Panc1 (cell line): ENCODE measurements at regions not wholly inside any gene's neighbourhood (a gene's known extent, or its start where the extent isn't known, plus 50 kb on each side); places are given as distances from the start of the nearest gene placed in this dataset.

Experiments
- ATAC-seq: fragments of 200-7000 bp; cut with Tn5 transposase; 2 replicates; pipeline ENCODE4 v1.9.1; 2020; ENCODE audit warnings: mild to moderate bottlenecking, moderate library complexity
- BruUV-seq: library from RNA; stranded (reverse); fragments of 400-500 nt; replicated peaks from 2 replicates; lab custom pipeline; 2021; lab: Mats Ljungman, UMichigan
- CTCF ChIA-PET: fragments of 300-600 bp; sonication (Branson Sonifier 250); formaldehyde crosslinking; loops from one replicate; lab custom pipeline; 2022; ENCODE audit warnings: antibody characterized with exemption; lab: Charles Lee
- POLR2A ChIA-PET: fragments of 300-600 bp; sonication (Branson Sonifier 250); formaldehyde crosslinking; loops from one replicate; lab custom pipeline; 2022; ENCODE audit warnings: antibody characterized with exemption; lab: Charles Lee
- DNase-seq: peaks from one replicate; pipeline ENCODE4 v3.0.0-alpha.2; 2010; ENCODE audit warnings: low read depth, low spot score
- H3K27ac ChIP-seq: 2 replicates; pipeline ENCODE4 v1.5.1; 2011; ENCODE audit warnings: mild to moderate bottlenecking, low read length, inconsistent platforms
- H3K27me3 ChIP-seq: fragments of 200-500 bp; sonication (Bioruptor generic); 2 replicates; pipeline ENCODE4 v1.6.0; 2014; ENCODE audit warnings: low read length, inconsistent platforms; ENCODE audit not compliant: control insufficient read depth, insufficient read depth
- H3K36me3 ChIP-seq: fragments of 200-500 bp; sonication (Bioruptor generic); 2 replicates; pipeline ENCODE4 v1.5.1; 2014; ENCODE audit warnings: inconsistent platforms, mild to moderate bottlenecking, low read length, moderate library complexity; ENCODE audit not compliant: control insufficient read depth, insufficient read depth
- H3K4me1 ChIP-seq: 2 replicates; pipeline ENCODE4 v1.5.1; 2011; ENCODE audit warnings: inconsistent platforms, mild to moderate bottlenecking, low read length, moderate library complexity; ENCODE audit not compliant: control insufficient read depth, insufficient read depth
- H3K4me3 ChIP-seq, 2 experiments: 2 replicates each; pipeline ENCODE4 v1.5.1; 2011 to 2012; ENCODE audit warnings: low read depth in 2 of 2, low read length in 2 of 2, mild to moderate bottlenecking in 2 of 2, inconsistent platforms in 1 of 2, moderate library complexity in 1 of 2
- H3K9me3 ChIP-seq: fragments of 200-500 bp; sonication (Bioruptor generic); 2 replicates; pipeline ENCODE4 v1.5.1; 2014; ENCODE audit warnings: low read depth, mild to moderate bottlenecking, inconsistent platforms, low read length, moderate library complexity; ENCODE audit not compliant: control insufficient read depth, insufficient read depth
- POLR2AphosphoS5 ChIP-seq: IDR thresholded peaks from 2 replicates; pipeline ENCODE4 v1.6.1; 2012; ENCODE audit warnings: mild to moderate bottlenecking, low read depth, low read length, moderate library complexity
- SIN3A ChIP-seq: IDR thresholded peaks from 2 replicates; pipeline ENCODE4 v1.6.1; 2012; ENCODE audit warnings: low read depth, mild to moderate bottlenecking, low read length, moderate library complexity, borderline replicate concordance; ENCODE audit not compliant: insufficient read depth
- TCF7L2 ChIP-seq: IDR thresholded peaks from 2 replicates; pipeline ENCODE4 v1.6.1; 2011; ENCODE audit warnings: mild to moderate bottlenecking, low read depth, low read length, inconsistent platforms
- in situ Hi-C: cut with HindIII; loops from 2 replicates; pipeline ENCODE4 v1.10.0; 2016; ENCODE audit warnings: low sequenced_read_pairs, low pct_unique_long_range_greater_than_20kb
- intact Hi-C: fragments of 100-400 bp; cut with micrococcal nuclease; formaldehyde crosslinking; loops from one replicate; pipeline ENCODE4 v1.10.0; 2022; ENCODE audit not compliant: unreplicated experiment
- TF ChIP-seq, protein P1 (sequence below): fragments of 450-650 bp; IDR thresholded peaks from 2 replicates; pipeline ENCODE4 v1.5.1; 2017; ENCODE audit warnings: mild to moderate bottlenecking
- TF ChIP-seq, protein P2 (sequence below), 2 experiments: IDR thresholded peaks; 2 replicates each; pipeline ENCODE4 v1.6.1; 2011 to 2012; ENCODE audit warnings: low read depth in 2 of 2, control low read depth in 1 of 2, low read length in 1 of 2, mild to moderate bottlenecking in 1 of 2, moderate library complexity in 1 of 2; ENCODE audit not compliant: insufficient read depth in 1 of 2

DNA sequence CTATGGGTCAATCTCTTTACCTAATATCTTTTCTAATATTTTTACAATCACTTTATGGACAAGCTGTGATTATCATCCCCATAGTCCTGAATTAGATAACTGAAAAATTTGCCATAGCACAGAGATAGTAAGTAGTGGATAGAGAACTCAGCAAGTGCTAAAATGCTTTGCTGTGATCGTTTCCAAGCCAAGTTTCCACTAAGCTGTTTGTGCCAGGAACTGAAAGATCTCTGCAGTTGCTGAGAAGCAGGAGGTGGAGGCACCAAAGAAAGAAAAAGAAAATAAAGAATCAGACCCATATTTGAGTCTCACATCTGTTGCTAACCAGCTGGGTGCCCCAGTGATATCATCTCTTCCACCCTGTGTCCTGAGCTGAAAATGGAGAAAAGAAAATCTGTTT lies 605.6 kb upstream of the BOD1L1 start:
- H3K4me1 ChIP-seq, result no peaks in the 10 kb centered on the region
- H3K36me3 ChIP-seq, result no peaks in the 10 kb centered on the region
- no TSS peak for BruUV-seq
- ChIA-PET CTCF (no interaction called here), POLR2A (no interaction called here)
- TF ChIP-seq, protein P1, sequence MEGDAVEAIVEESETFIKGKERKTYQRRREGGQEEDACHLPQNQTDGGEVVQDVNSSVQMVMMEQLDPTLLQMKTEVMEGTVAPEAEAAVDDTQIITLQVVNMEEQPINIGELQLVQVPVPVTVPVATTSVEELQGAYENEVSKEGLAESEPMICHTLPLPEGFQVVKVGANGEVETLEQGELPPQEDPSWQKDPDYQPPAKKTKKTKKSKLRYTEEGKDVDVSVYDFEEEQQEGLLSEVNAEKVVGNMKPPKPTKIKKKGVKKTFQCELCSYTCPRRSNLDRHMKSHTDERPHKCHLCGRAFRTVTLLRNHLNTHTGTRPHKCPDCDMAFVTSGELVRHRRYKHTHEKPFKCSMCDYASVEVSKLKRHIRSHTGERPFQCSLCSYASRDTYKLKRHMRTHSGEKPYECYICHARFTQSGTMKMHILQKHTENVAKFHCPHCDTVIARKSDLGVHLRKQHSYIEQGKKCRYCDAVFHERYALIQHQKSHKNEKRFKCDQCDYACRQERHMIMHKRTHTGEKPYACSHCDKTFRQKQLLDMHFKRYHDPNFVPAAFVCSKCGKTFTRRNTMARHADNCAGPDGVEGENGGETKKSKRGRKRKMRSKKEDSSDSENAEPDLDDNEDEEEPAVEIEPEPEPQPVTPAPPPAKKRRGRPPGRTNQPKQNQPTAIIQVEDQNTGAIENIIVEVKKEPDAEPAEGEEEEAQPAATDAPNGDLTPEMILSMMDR, result no peak
- no peak for TF ChIP-seq TCF7L2
- intact Hi-C loops (no loop called here), in situ Hi-C loops (no loop called here)
- H3K27ac ChIP-seq, result no peak overlapping the region
- DNase-seq (no peak), ATAC-seq (no peak)
- no peak overlapping the region for H3K4me3 ChIP-seq
- H3K27me3 ChIP-seq, result no peaks in the 10 kb centered on the region
- H3K9me3 ChIP-seq, result no peaks in the 10 kb centered on the region

DNA sequence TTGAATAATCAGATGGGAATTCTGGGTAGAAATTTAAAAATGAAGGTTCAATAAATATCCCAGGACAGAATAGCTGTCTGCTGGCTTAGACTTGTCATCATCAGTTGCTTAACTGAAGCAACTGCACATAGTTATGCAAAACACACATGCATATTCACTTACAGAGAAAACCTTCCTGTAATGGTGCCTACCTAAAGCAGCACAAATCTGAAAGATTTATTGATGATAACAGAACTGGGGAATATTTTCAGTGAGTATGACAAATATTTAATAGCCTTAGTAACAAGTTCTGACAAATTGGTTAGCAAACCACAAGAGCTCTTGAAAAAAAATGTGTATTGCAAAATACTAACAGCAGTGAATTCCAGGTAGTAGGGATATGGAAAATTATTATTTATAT lies 606.8 kb upstream of the BOD1L1 start:
- CTCF ChIA-PET, result no interaction called here
- DNase-seq (no peak), ATAC-seq (no peak)
- no peaks in the 10 kb centered on the region for H3K9me3 ChIP-seq
- no peak overlapping the region for H3K27ac ChIP-seq
- BruUV-seq, result no TSS peak
- H3K4me3 ChIP-seq, result no peak overlapping the region
- in situ Hi-C loops, result no loop called here
- POLR2A ChIA-PET, result no interaction called here
- H3K27me3 ChIP-seq, result no peaks in the 10 kb centered on the region
- no peaks in the 10 kb centered on the region for H3K4me1 ChIP-seq
- intact Hi-C loops, result no loop called here
- H3K36me3 ChIP-seq, result no peaks in the 10 kb centered on the region
- TF ChIP-seq SIN3A, result no peak
- TF ChIP-seq, protein P2, sequence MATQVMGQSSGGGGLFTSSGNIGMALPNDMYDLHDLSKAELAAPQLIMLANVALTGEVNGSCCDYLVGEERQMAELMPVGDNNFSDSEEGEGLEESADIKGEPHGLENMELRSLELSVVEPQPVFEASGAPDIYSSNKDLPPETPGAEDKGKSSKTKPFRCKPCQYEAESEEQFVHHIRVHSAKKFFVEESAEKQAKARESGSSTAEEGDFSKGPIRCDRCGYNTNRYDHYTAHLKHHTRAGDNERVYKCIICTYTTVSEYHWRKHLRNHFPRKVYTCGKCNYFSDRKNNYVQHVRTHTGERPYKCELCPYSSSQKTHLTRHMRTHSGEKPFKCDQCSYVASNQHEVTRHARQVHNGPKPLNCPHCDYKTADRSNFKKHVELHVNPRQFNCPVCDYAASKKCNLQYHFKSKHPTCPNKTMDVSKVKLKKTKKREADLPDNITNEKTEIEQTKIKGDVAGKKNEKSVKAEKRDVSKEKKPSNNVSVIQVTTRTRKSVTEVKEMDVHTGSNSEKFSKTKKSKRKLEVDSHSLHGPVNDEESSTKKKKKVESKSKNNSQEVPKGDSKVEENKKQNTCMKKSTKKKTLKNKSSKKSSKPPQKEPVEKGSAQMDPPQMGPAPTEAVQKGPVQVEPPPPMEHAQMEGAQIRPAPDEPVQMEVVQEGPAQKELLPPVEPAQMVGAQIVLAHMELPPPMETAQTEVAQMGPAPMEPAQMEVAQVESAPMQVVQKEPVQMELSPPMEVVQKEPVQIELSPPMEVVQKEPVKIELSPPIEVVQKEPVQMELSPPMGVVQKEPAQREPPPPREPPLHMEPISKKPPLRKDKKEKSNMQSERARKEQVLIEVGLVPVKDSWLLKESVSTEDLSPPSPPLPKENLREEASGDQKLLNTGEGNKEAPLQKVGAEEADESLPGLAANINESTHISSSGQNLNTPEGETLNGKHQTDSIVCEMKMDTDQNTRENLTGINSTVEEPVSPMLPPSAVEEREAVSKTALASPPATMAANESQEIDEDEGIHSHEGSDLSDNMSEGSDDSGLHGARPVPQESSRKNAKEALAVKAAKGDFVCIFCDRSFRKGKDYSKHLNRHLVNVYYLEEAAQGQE (IDR thresholded peaks at IDR 0.05; ENCODE audit: insufficient read depth in 1 of 2, low read depth in 2 of 2, low read length in 1 of 2), result no peak

DNA sequence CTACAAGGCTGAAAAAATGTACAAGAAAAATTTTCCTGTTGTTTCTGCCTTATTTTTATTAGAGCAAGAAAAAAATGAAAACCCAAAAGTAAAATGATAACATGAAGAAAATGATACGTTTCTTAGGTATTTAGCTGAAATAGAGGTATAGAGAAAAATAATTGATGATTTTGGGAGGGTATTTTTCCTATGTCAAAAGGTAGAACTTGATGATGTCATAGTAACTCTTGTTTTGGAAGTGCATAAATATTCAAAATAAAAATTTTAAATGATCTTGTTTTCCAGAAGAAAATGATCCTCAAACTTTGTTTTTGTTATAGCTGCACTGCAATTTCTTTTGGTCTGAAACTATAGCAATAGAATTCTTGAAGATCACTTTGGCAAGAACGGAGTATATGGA lies 608.8 kb upstream of the BOD1L1 start:
- in situ Hi-C loops, result no loop called here
- Histone ChIP-seq H3K4me1 (no peaks in the 10 kb centered on the region), H3K27ac (no peak overlapping the region), H3K9me3 (no peaks in the 10 kb centered on the region), H3K4me3 (no peak overlapping the region), H3K36me3 (no peaks in the 10 kb centered on the region), H3K27me3 (no peaks in the 10 kb centered on the region)
- TF ChIP-seq, protein P2 (IDR thresholded peaks at IDR 0.05; ENCODE audit: insufficient read depth in 1 of 2, low read depth in 2 of 2, low read length in 1 of 2), result no peak
- no peak for TF ChIP-seq POLR2AphosphoS5
- TF ChIP-seq TCF7L2, result no peak
- TF ChIP-seq SIN3A, result no peak
- TF ChIP-seq, protein P1, result no peak
- intact Hi-C loops, result no loop called here
- DNase-seq (no peak), ATAC-seq (no peak)
- no TSS peak for BruUV-seq
- ChIA-PET CTCF (no interaction called here), POLR2A (no interaction called here)
